WTC11 (cell line): ENCODE measurements at regions not wholly inside any gene's neighbourhood (a gene's known extent, or its start where the extent isn't known, plus 50 kb on each side); places are given as distances from the start of the nearest gene placed in this dataset.

Source experiments
- ATAC-seq: fragments of 200-7000 bp; cut with Tn5 transposase; 2 replicates; pipeline ENCODE4 v1.10.0; 2021; ENCODE audit warnings: mild to moderate bottlenecking, moderate library complexity
- CTCF ChIA-PET: fragments of 300-600 bp; sonication (Branson Sonifier 250); formaldehyde crosslinking; loops from one replicate; lab custom pipeline; 2021; ENCODE audit warnings: antibody characterized with exemption; lab: Charles Lee
- POLR2A ChIA-PET: fragments of 350-600 bp; sonication (Branson Sonifier 250); formaldehyde crosslinking; loops from one replicate; lab custom pipeline; 2021; ENCODE audit warnings: antibody characterized with exemption; lab: Charles Lee
- DNase-seq: peaks from one replicate; pipeline ENCODE4 v3.0.0; 2021; ENCODE audit warnings: low spot score
- H3K27ac Mint-ChIP-seq: 2 replicates; pipeline ENCODE4 v1.8.0; 2021; ENCODE audit warnings: mixed read lengths
- H3K27me3 Mint-ChIP-seq: 2 replicates; pipeline ENCODE4 v1.8.0; 2021; ENCODE audit warnings: low read depth, mild to moderate bottlenecking, moderate library complexity, mixed read lengths
- H3K36me3 Mint-ChIP-seq: 2 replicates; pipeline ENCODE4 v1.8.0; 2021; ENCODE audit warnings: mixed read lengths
- H3K4me1 Mint-ChIP-seq: 2 replicates; pipeline ENCODE4 v1.8.0; 2022; ENCODE audit warnings: mixed read lengths
- H3K4me3 Mint-ChIP-seq: 2 replicates; pipeline ENCODE4 v1.8.0; 2021; ENCODE audit warnings: mild to moderate bottlenecking, moderate library complexity, mixed read lengths
- H3K9me3 Mint-ChIP-seq: 2 replicates; pipeline ENCODE4 v1.8.0; 2021; ENCODE audit warnings: mixed read lengths
- CREM ChIP-seq: sonication (generic); formaldehyde crosslinking; IDR thresholded peaks from 2 replicates; pipeline ENCODE4 v1.8.1; 2022; ENCODE audit warnings: mild to moderate bottlenecking, missing genetic modification reagents, moderate library complexity
- GTF2I ChIP-seq: fragments of 250-450 bp; sonication (Bioruptor Pico); conservative IDR thresholded peaks from 2 replicates; pipeline ENCODE4 v1.4.0; 2021; ENCODE audit warnings: mild to moderate bottlenecking
- HMGA2 ChIP-seq: fragments of 250-450 bp; sonication (Bioruptor Pico); IDR thresholded peaks from 2 replicates; pipeline ENCODE4 v1.4.0; 2021; ENCODE audit warnings: mild to moderate bottlenecking, moderate library complexity
- NFYB ChIP-seq: sonication (generic); formaldehyde crosslinking; conservative IDR thresholded peaks from 2 replicates; pipeline ENCODE4 v1.8.0; 2022; ENCODE audit warnings: low read depth, missing genetic modification reagents
- TCF7 ChIP-seq: sonication (generic); formaldehyde crosslinking; IDR thresholded peaks from 2 replicates; pipeline ENCODE4 v1.8.0; 2022; ENCODE audit warnings: mild to moderate bottlenecking, low read depth, missing genetic modification reagents, moderate library complexity
- TEAD1 ChIP-seq: sonication (generic); formaldehyde crosslinking; IDR thresholded peaks from 2 replicates; pipeline ENCODE4 v1.8.0; 2022; ENCODE audit warnings: mild to moderate bottlenecking, missing genetic modification reagents
- TEAD4 ChIP-seq: sonication (generic); formaldehyde crosslinking; IDR thresholded peaks from 2 replicates; pipeline ENCODE4 v1.8.0; 2022; ENCODE audit warnings: mild to moderate bottlenecking, missing genetic modification reagents
- USF2 ChIP-seq: sonication (generic); formaldehyde crosslinking; IDR thresholded peaks from 2 replicates; pipeline ENCODE4 v1.8.1; 2023; ENCODE audit warnings: mild to moderate bottlenecking, missing genetic modification reagents, moderate library complexity
- ZNF219 ChIP-seq: sonication (generic); formaldehyde crosslinking; IDR thresholded peaks from 2 replicates; pipeline ENCODE4 v1.8.0; 2023; ENCODE audit warnings: missing genetic modification reagents, mild to moderate bottlenecking, borderline replicate concordance
- ZNF232 ChIP-seq: sonication (generic); formaldehyde crosslinking; IDR thresholded peaks from 2 replicates; pipeline ENCODE4 v1.8.0; 2022; ENCODE audit warnings: mild to moderate bottlenecking, missing genetic modification reagents
- ZNF263 ChIP-seq: sonication (generic); formaldehyde crosslinking; IDR thresholded peaks from 2 replicates; pipeline ENCODE4 v1.8.1; 2022; ENCODE audit warnings: low read depth, mild to moderate bottlenecking, moderate library complexity, missing genetic modification reagents
- TF ChIP-seq, protein P1 (sequence below): sonication (generic); formaldehyde crosslinking; IDR thresholded peaks from 2 replicates; pipeline ENCODE4 v1.8.0; 2022; ENCODE audit warnings: mild to moderate bottlenecking, missing genetic modification reagents
- TF ChIP-seq, protein P2 (sequence below): sonication (generic); formaldehyde crosslinking; IDR thresholded peaks from 2 replicates; pipeline ENCODE4 v1.8.0; 2023; ENCODE audit warnings: mild to moderate bottlenecking, missing genetic modification reagents
- TF ChIP-seq, protein P3 (sequence below): sonication (generic); formaldehyde crosslinking; IDR thresholded peaks from 2 replicates; pipeline ENCODE4 v1.8.1; 2022; ENCODE audit warnings: low read depth, missing genetic modification reagents, borderline replicate concordance

- TF ChIP-seq, protein P1, sequence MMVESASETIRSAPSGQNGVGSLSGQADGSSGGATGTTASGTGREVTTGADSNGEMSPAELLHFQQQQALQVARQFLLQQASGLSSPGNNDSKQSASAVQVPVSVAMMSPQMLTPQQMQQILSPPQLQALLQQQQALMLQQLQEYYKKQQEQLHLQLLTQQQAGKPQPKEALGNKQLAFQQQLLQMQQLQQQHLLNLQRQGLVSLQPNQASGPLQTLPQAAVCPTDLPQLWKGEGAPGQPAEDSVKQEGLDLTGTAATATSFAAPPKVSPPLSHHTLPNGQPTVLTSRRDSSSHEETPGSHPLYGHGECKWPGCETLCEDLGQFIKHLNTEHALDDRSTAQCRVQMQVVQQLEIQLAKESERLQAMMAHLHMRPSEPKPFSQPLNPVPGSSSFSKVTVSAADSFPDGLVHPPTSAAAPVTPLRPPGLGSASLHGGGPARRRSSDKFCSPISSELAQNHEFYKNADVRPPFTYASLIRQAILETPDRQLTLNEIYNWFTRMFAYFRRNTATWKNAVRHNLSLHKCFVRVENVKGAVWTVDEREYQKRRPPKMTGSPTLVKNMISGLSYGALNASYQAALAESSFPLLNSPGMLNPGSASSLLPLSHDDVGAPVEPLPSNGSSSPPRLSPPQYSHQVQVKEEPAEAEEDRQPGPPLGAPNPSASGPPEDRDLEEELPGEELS (CRISPR knock-in tag): no peak
- TF ChIP-seq USF2: no peak
These were observed 231.1 kb upstream of the ZNF804A start (continued) for GRCh38 chr2:184367211-184367610.

GRCh38 chr2:184369307-184369706 lies 229.0 kb upstream of the ZNF804A start:
- Mint-ChIP-seq H3K4me1 (peaks cover 17% of the 10 kb centered on the region), H3K27ac (no peak overlapping the region), H3K36me3 (no peaks in the 10 kb centered on the region), H3K9me3 (no peaks in the 10 kb centered on the region; the same call in 1 of the 2 replicates), H3K4me3 (no peak overlapping the region), H3K27me3 (no peaks in the 10 kb centered on the region)
- ATAC-seq (no peak), DNase-seq (no peak)
- TF ChIP-seq, protein P2, sequence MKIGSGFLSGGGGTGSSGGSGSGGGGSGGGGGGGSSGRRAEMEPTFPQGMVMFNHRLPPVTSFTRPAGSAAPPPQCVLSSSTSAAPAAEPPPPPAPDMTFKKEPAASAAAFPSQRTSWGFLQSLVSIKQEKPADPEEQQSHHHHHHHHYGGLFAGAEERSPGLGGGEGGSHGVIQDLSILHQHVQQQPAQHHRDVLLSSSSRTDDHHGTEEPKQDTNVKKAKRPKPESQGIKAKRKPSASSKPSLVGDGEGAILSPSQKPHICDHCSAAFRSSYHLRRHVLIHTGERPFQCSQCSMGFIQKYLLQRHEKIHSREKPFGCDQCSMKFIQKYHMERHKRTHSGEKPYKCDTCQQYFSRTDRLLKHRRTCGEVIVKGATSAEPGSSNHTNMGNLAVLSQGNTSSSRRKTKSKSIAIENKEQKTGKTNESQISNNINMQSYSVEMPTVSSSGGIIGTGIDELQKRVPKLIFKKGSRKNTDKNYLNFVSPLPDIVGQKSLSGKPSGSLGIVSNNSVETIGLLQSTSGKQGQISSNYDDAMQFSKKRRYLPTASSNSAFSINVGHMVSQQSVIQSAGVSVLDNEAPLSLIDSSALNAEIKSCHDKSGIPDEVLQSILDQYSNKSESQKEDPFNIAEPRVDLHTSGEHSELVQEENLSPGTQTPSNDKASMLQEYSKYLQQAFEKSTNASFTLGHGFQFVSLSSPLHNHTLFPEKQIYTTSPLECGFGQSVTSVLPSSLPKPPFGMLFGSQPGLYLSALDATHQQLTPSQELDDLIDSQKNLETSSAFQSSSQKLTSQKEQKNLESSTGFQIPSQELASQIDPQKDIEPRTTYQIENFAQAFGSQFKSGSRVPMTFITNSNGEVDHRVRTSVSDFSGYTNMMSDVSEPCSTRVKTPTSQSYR (CRISPR knock-in tag): no peak
- TF ChIP-seq ZNF232 (CRISPR knock-in tag): no peak
- TF ChIP-seq TCF7: no peak
- no peak for TF ChIP-seq CREM (CRISPR knock-in tag)
- TF ChIP-seq TEAD4 (CRISPR knock-in tag): no peak
- CTCF ChIA-PET: no interaction called here
- POLR2A ChIA-PET: no interaction called here

DNA sequence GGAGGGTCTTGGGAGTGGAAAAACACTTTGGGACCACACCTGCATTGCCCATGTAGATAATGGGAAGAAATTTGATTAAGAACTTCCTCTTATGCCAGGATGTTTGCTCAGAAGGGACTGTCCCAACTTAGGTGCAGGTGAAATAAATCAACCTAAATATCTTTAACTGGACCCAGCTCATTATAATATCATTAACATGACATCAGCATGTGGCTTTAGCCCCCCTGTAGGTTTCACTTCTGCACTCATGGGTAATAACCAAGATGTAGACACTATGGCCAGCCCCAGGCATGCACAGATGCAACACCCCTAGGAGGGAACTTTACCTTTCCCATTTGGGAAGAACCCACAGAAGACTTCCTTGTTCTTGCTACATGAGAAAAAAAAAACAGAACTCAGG lies 227.4 kb upstream of the ZNF804A start:
- TF ChIP-seq TEAD4 (CRISPR knock-in tag): no peak
- no peak for TF ChIP-seq ZNF263 (CRISPR knock-in tag)
- no peak for TF ChIP-seq NFYB (CRISPR knock-in tag)
- TF ChIP-seq, protein P3, sequence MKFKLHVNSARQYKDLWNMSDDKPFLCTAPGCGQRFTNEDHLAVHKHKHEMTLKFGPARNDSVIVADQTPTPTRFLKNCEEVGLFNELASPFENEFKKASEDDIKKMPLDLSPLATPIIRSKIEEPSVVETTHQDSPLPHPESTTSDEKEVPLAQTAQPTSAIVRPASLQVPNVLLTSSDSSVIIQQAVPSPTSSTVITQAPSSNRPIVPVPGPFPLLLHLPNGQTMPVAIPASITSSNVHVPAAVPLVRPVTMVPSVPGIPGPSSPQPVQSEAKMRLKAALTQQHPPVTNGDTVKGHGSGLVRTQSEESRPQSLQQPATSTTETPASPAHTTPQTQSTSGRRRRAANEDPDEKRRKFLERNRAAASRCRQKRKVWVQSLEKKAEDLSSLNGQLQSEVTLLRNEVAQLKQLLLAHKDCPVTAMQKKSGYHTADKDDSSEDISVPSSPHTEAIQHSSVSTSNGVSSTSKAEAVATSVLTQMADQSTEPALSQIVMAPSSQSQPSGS (CRISPR knock-in tag): no peak
- TF ChIP-seq TEAD1 (CRISPR knock-in tag): no peak
- TF ChIP-seq GTF2I (CRISPR knock-in tag): no peak
- no peak for TF ChIP-seq HMGA2 (CRISPR knock-in tag)
- no peak for TF ChIP-seq ZNF219 (CRISPR knock-in tag)
- TF ChIP-seq, protein P1 (CRISPR knock-in tag): no peak
- Mint-ChIP-seq H3K9me3 (no peaks in the 10 kb centered on the region; the same call in 1 of the 2 replicates), H3K36me3 (no peaks in the 10 kb centered on the region), H3K4me1 (peaks cover 17% of the 10 kb centered on the region), H3K4me3 (no peak overlapping the region), H3K27ac (no peak overlapping the region), H3K27me3 (no peaks in the 10 kb centered on the region)
- ATAC-seq (no peak), DNase-seq (no peak)
- POLR2A ChIA-PET: no interaction called here
- CTCF ChIA-PET: no interaction called here
